Ishikawa (cell line): ENCODE measurements at regions not wholly inside any gene's neighbourhood (a gene's known extent, or its start where the extent isn't known, plus 50 kb on each side); places are given as distances from the start of the nearest gene placed in this dataset.

ENCODE experiments used
- CEBPB ChIP-seq: IDR thresholded peaks from 2 replicates; pipeline ENCODE4 v1.6.1; 2012
- EP300 ChIP-seq: IDR thresholded peaks from 2 replicates; pipeline ENCODE4 v1.6.1; 2012; ENCODE audit warnings: borderline replicate concordance
- TAF1 ChIP-seq: IDR thresholded peaks from 2 replicates; pipeline ENCODE4 v1.6.1; 2012; ENCODE audit warnings: low read depth, mild to moderate bottlenecking

- no peak for TF ChIP-seq CEBPB
- no peak for TF ChIP-seq TAF1
- TF ChIP-seq EP300, result no peak
Observed at GRCh38 chr5:12125895-12126294, 221.6 kb upstream of the CTNND2 start.
